ENCODE measurements at regions not wholly inside any gene's neighbourhood (a gene's known extent, or its start where the extent isn't known, plus 50 kb on each side); places are given as distances from the start of the nearest gene placed in this dataset.
"Not testable (repeated sequence)": the region's sequence is repeated elsewhere in the genome, so short reads cannot be mapped to it uniquely, and the experiment has no call there.

- DNase-seq (ENCODE audit: low read depth): no peak
These were observed 291.6 kb downstream of the DAD1 start for GRCh38 chr14:22297376-22297775.

GRCh38 chr14:22296722-22297121 lies 292.3 kb downstream of the DAD1 start:
- DNase-seq (ENCODE audit: low read depth): no peak

- DNase-seq (ENCODE audit: low read depth): no peak
These were observed 292.9 kb downstream of the DAD1 start for GRCh38 chr14:22296088-22296487.

- DNase-seq (ENCODE audit: low read depth): no peak
These were observed 297.6 kb downstream of the DAD1 start for GRCh38 chr14:22291406-22291805.

- no peak for DNase-seq (ENCODE audit: low read depth)
These were observed 299.5 kb downstream of the DAD1 start for GRCh38 chr14:22289570-22289969.

- no peak for DNase-seq (ENCODE audit: low read depth)
These were observed 303.0 kb downstream of the DAD1 start for GRCh38 chr14:22285991-22286390.

- no peak for DNase-seq (ENCODE audit: low read depth)
These were observed 306.1 kb downstream of the DAD1 start for GRCh38 chr14:22282949-22283348.

GRCh38 chr14:22282417-22282816 lies 306.6 kb downstream of the DAD1 start:
- DNase-seq (ENCODE audit: low read depth): no peak

GRCh38 chr14:22281447-22281874 lies 307.6 kb downstream of the DAD1 start:
- not testable (repeated sequence) for DNase-seq (ENCODE audit: low read depth)

GRCh38 chr14:22280497-22281316 lies 308.3 kb downstream of the DAD1 start:
- DNase-seq (ENCODE audit: low read depth): no peak

- no peak for DNase-seq (ENCODE audit: low read depth)
These were observed 311.9 kb downstream of the DAD1 start for GRCh38 chr14:22276913-22277816.

- DNase-seq (ENCODE audit: low read depth): no peak
These were observed 316.9 kb downstream of the DAD1 start for GRCh38 chr14:22271838-22272799.

- DNase-seq (ENCODE audit: low read depth): no peak
These were observed 320.1 kb downstream of the DAD1 start for GRCh38 chr14:22268875-22269274.

GRCh38 chr14:22266683-22267082 lies 322.3 kb downstream of the DAD1 start:
- no peak for DNase-seq (ENCODE audit: low read depth)

- no peak for DNase-seq (ENCODE audit: low read depth)
These were observed 322.9 kb downstream of the DAD1 start for GRCh38 chr14:22266142-22266442.

- no peak for DNase-seq (ENCODE audit: low read depth)
These were observed 323.5 kb downstream of the DAD1 start for GRCh38 chr14:22265319-22266141.

- DNase-seq (ENCODE audit: low read depth): no peak
These were observed 324.3 kb downstream of the DAD1 start for GRCh38 chr14:22264759-22265158.

GRCh38 chr14:22263961-22264360 lies 325.1 kb downstream of the DAD1 start:
- no peak for DNase-seq (ENCODE audit: low read depth)

- DNase-seq (ENCODE audit: low read depth): no peak
These were observed 326.1 kb downstream of the DAD1 start for GRCh38 chr14:22262881-22263280.

GRCh38 chr14:22255017-22255950 lies 333.7 kb downstream of the DAD1 start:
- no peak for DNase-seq (ENCODE audit: low read depth)

Measured in stimulated activated CD8-positive, alpha-beta memory T cell treated with anti-CD3 and anti-CD28 coated beads, Interleukin-7, amount 100 ng/mL, for 24 hours (primary cell).